HEK293T (cell line): ENCODE measurements at regions not wholly inside any gene's neighbourhood (a gene's known extent, or its start where the extent isn't known, plus 50 kb on each side); places are given as distances from the start of the nearest gene placed in this dataset.

Experiments used
- CTCF ChIA-PET: fragments of 350-600 bp; formaldehyde crosslinking; extraction: SDS; loops from one replicate; lab custom pipeline; 2021; ENCODE audit warnings: antibody characterized with exemption, inconsistent platforms; lab: Yijun Ruan, JAX
- POLR2A ChIA-PET: fragments of 350-600 bp; formaldehyde crosslinking; extraction: SDS; loops from one replicate; lab custom pipeline; 2020; ENCODE audit warnings: antibody characterized with exemption, inconsistent platforms; lab: Yijun Ruan, JAX
- DNase-seq: peaks from one replicate; pipeline ENCODE4 v3.0.0; 2012; ENCODE audit warnings: mixed read lengths; ENCODE audit errors: extremely low spot score
- ARNT ChIP-seq: fragments of 450-650 bp; IDR thresholded peaks from 2 replicates; pipeline ENCODE4 v1.6.1; 2017; ENCODE audit warnings: mild to moderate bottlenecking
- BHLHE40 ChIP-seq: fragments of 450-650 bp; IDR thresholded peaks from 2 replicates; pipeline ENCODE4 v1.6.1; 2016; ENCODE audit warnings: mild to moderate bottlenecking, moderate library complexity, borderline replicate concordance
- CTBP1 ChIP-seq: fragments of 450-650 bp; IDR thresholded peaks from 2 replicates; pipeline ENCODE4 v1.6.1; 2016; ENCODE audit warnings: borderline replicate concordance
- ELF4 ChIP-seq: fragments of 450-650 bp; IDR thresholded peaks from 2 replicates; pipeline ENCODE4 v1.6.1; 2017; ENCODE audit warnings: antibody characterized with exemption
- FOXA1 ChIP-seq: fragments of 450-650 bp; IDR thresholded peaks from 2 replicates; pipeline ENCODE4 v1.6.1; 2016; ENCODE audit warnings: mild to moderate bottlenecking
- FOXK2 ChIP-seq: fragments of 450-650 bp; IDR thresholded peaks from 2 replicates; pipeline ENCODE4 v1.6.1; 2016; ENCODE audit warnings: mild to moderate bottlenecking
- FOXM1 ChIP-seq: fragments of 450-650 bp; IDR thresholded peaks from 2 replicates; pipeline ENCODE4 v1.6.1; 2017; ENCODE audit warnings: mild to moderate bottlenecking, borderline replicate concordance
- HDGF ChIP-seq: fragments of 450-650 bp; IDR thresholded peaks from 2 replicates; pipeline ENCODE4 v1.6.1; 2017; ENCODE audit warnings: antibody characterized with exemption, borderline replicate concordance
- L3MBTL2 ChIP-seq: fragments of 450-650 bp; conservative IDR thresholded peaks from 2 replicates; pipeline ENCODE4 v1.6.1; 2016; ENCODE audit warnings: mild to moderate bottlenecking
- LEF1 ChIP-seq: fragments of 450-650 bp; IDR thresholded peaks from 2 replicates; pipeline ENCODE4 v1.6.1; 2017; ENCODE audit warnings: mild to moderate bottlenecking, borderline replicate concordance
- NFRKB ChIP-seq: fragments of 450-650 bp; IDR thresholded peaks from 2 replicates; pipeline ENCODE4 v1.6.1; 2016; ENCODE audit warnings: mild to moderate bottlenecking, moderate library complexity
- SP1 ChIP-seq: fragments of 450-650 bp; IDR thresholded peaks from 2 replicates; pipeline ENCODE4 v1.6.1; 2017
- SUZ12 ChIP-seq: fragments of 450-650 bp; IDR thresholded peaks from 2 replicates; pipeline ENCODE4 v1.6.1; 2016; ENCODE audit warnings: mild to moderate bottlenecking
- TARDBP ChIP-seq: fragments of 450-650 bp; IDR thresholded peaks from 2 replicates; pipeline ENCODE4 v1.6.1; 2016
- ZNF384 ChIP-seq: fragments of 450-650 bp; IDR thresholded peaks from 2 replicates; pipeline ENCODE4 v1.6.1; 2016
- TF ChIP-seq, protein P1 (sequence below): fragments of 450-650 bp; IDR thresholded peaks from 2 replicates; pipeline ENCODE4 v1.6.1; 2016

DNA sequence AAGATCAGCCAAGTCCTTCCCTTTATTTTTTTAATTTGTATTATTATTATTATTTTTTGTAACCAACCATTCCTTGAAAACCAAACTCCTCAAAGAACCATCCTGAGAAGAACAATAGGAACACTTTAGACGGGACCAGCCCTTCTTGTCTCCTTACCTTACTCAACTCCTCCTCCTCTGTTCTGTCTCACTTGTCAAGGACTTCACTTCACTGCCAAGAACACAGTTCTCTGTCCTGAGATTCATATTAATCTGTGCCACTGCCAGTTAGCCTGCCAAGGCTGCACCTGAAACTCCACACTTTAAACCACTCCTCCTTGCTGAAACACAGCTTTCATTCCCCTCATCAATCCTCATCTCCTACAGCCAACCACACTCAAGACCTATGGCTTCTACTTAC, 73.8 kb upstream of the ATP1A1 start:
- ChIA-PET POLR2A (no interaction called here), CTCF (no interaction called here)
- TF ChIP-seq ELF4 (no peak), BHLHE40 (no peak), L3MBTL2 (no peak), LEF1 (no peak)
- no peak for DNase-seq

DNA sequence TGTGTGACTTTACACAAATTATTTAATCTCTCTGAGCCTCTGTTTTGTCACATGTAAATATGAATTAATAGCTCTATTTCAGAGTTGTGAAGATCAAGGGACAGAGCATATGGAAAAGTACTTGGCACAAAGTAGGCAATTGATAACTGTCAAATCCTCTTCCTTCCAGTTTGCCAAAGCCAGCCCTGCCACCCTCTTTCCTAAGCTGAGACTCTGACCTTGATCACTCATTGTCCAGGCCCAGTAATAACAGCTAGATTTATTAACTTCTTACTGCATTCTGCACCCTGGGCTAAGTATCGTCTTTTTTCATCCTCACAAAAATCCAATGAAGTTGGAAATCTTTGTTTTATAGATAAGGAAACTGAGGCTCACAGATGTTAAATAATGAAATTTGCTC, 70.8 kb upstream of the ATP1A1 start:
- CTCF ChIA-PET: no interaction called here
- TF ChIP-seq TARDBP (no peak), LEF1 (no peak), FOXK2 (no peak), L3MBTL2 (no peak), ARNT (no peak)
- no peak for DNase-seq
- POLR2A ChIA-PET: no interaction called here

DNA sequence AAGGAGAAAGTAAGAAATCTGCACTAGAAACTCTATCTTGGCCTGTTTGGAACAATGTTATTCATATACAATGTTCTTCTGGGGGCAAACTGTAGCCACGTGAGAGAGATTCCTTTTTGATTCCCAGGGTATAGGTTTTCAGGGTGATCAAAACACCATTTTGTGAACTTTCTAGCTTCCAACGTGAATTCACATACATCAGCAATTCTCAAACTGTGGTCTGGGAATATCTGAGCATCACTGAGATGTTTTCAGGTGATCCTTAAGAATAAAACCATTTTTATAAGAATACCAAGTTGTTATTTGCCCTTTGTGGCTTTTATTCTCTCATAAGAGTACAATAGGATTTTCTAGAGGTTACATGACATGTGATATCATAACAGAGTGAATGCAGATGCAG, 66.9 kb upstream of the ATP1A1 start:
- POLR2A ChIA-PET: no interaction called here
- TF ChIP-seq ELF4 (no peak), ZNF384 (no peak), CTBP1 (no peak)
- no peak for DNase-seq
- CTCF ChIA-PET: no interaction called here

DNA sequence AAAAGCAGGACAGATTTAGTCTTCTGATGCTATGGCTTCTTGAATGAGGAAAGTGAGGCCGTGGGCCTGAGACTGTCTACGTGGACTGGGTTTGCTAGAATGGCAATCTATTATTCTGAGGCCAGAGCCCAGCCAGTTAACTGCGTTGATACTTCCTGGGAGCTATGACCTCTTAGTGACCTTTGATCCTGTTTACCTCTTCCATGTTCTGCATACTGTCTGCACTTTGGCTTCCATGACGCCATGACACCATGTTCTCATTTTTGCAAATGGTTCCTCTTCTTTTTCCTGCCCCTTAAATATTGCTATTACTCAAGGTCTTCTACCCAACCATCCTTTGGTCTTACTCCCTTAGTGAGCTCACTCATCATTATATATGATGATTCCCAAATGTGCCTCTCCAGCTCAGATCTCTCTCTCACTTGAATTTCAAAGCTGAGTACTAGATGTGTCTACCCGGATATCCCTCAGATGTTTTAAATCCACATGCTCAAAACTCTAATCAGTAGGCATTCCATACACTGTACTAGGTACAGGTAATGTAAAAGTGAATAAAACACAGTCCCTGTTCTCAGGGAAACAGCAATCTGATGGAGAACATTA, 66.1 kb upstream of the ATP1A1 start:
- CTCF ChIA-PET: no interaction called here
- POLR2A ChIA-PET: no interaction called here
- no peak for TF ChIP-seq LEF1
- no peak for TF ChIP-seq ELF4
- no peak for TF ChIP-seq CTBP1
- no peak for TF ChIP-seq ZNF384
- no peak for DNase-seq

DNA sequence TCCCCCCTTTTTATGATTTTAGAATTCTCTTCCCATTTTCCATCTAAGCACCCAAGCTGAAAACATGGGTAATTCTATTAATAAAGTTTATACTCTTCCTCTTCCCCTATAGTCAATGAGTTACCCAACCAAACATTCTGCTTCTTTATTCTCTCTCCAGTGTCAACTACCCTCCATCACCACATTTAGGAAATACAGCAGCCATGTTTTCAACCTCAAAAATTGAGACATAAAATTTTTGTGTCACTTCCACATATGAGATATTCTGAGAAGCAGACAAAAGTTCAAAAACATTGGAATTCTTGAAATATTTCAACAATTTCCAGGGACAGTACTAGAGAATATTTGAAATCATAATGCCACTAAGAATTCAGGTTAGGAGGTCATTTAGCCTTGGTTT, 64.8 kb upstream of the ATP1A1 start:
- POLR2A ChIA-PET: no interaction called here
- no peak for DNase-seq
- CTCF ChIA-PET: no interaction called here
- no peak for TF ChIP-seq ARNT
- no peak for TF ChIP-seq ZNF384
- TF ChIP-seq FOXK2: no peak
- no peak for TF ChIP-seq SP1
- TF ChIP-seq L3MBTL2: no peak

DNA sequence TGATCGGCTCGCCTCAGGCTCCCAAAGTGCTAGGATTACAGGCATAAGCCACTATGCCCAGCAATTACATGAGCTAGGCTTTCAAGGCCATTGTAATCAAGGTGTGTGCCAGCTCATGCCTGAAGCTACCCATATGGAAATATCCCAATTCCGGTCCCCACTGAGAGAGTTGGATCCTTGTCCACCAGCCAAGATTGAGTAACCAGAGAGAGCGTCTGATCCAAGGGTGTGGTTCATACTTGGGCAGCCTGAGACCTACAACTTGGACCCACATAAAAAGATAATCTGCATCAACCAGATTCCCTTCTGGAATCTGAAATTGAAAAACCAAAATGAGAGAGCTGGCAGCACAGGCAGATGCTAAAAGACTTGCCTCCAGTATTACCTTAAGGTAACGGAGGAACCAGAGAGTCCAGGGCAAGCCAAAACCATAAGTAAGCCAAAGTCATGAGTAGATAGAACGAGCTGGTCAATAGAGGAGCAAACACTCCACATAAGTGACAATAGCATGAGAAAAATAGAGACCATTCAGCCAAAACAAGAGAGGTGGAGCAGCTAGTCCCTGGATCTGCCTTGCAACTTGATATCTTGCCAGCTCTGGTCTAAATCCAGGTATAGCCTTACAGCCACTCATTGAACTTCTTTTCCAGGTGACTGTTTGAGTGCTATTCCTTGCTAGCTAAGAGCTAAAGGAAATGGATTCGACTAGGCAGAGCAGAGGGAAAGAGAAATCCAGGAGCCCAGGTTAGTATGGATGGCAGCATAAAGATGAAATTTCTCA, 63.8 kb upstream of the ATP1A1 start:
- no peak for DNase-seq
- ChIA-PET POLR2A (interaction anchor here (0.7 kb wide), 1 partner anchor 54 kb away, joined by 3 read pairs; no protein-coding TSS in a partner anchor), CTCF (no interaction called here)
- TF ChIP-seq BHLHE40: no peak
- no peak for TF ChIP-seq HDGF
- no peak for TF ChIP-seq TARDBP
- TF ChIP-seq L3MBTL2: no peak
- TF ChIP-seq, protein P1, sequence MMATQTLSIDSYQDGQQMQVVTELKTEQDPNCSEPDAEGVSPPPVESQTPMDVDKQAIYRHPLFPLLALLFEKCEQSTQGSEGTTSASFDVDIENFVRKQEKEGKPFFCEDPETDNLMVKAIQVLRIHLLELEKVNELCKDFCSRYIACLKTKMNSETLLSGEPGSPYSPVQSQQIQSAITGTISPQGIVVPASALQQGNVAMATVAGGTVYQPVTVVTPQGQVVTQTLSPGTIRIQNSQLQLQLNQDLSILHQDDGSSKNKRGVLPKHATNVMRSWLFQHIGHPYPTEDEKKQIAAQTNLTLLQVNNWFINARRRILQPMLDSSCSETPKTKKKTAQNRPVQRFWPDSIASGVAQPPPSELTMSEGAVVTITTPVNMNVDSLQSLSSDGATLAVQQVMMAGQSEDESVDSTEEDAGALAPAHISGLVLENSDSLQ: no peak
- no peak for TF ChIP-seq FOXM1

DNA sequence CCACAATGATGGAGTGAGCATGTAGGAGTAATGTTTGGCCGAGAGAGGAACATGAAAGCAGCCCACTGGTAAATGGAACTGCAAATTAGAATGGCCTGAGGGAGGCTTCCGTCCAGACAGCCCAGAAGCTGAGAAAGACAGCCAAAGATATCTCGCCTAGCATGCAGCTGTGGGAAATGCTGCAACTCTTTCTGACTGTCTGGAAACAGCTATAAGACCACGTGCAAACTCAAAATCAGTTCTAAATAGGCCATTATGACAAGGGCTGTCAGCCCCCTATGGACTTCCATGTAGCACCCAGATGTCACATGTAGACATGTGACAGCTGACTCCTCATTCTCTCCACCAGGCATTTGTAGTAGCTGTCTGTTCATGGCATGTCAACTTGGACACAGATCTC, 62.9 kb upstream of the ATP1A1 start:
- POLR2A ChIA-PET: interaction anchor here (0.7 kb wide), 1 partner anchor 55 kb away, joined by 3 read pairs; no protein-coding TSS in a partner anchor
- CTCF ChIA-PET: no interaction called here
- TF ChIP-seq HDGF: no peak
- no peak for TF ChIP-seq LEF1
- TF ChIP-seq CTBP1: no peak
- TF ChIP-seq ZNF384: no peak
- no peak for TF ChIP-seq ARNT
- no peak for TF ChIP-seq SP1
- TF ChIP-seq, protein P1: no peak
- no peak for TF ChIP-seq BHLHE40
- no peak for TF ChIP-seq L3MBTL2
- TF ChIP-seq FOXM1: no peak
- no peak for TF ChIP-seq NFRKB
- TF ChIP-seq FOXA1: no peak
- no peak for TF ChIP-seq FOXK2
- no peak for TF ChIP-seq TARDBP
- TF ChIP-seq ELF4: no peak
- no peak for TF ChIP-seq SUZ12
- DNase-seq: no peak
